HEK293T (cell line): ENCODE measurements at regions not wholly inside any gene's neighbourhood (a gene's known extent, or its start where the extent isn't known, plus 50 kb on each side); places are given as distances from the start of the nearest gene placed in this dataset.

Experiments
- BHLHE40 ChIP-seq: fragments of 450-650 bp; IDR thresholded peaks from 2 replicates; pipeline ENCODE4 v1.6.1; 2016; ENCODE audit warnings: mild to moderate bottlenecking, moderate library complexity, borderline replicate concordance
- CTBP1 ChIP-seq: fragments of 450-650 bp; IDR thresholded peaks from 2 replicates; pipeline ENCODE4 v1.6.1; 2016; ENCODE audit warnings: borderline replicate concordance
- ELF4 ChIP-seq: fragments of 450-650 bp; IDR thresholded peaks from 2 replicates; pipeline ENCODE4 v1.6.1; 2017; ENCODE audit warnings: antibody characterized with exemption
- FOXA1 ChIP-seq: fragments of 450-650 bp; IDR thresholded peaks from 2 replicates; pipeline ENCODE4 v1.6.1; 2016; ENCODE audit warnings: mild to moderate bottlenecking
- FOXK2 ChIP-seq: fragments of 450-650 bp; IDR thresholded peaks from 2 replicates; pipeline ENCODE4 v1.6.1; 2016; ENCODE audit warnings: mild to moderate bottlenecking
- FOXM1 ChIP-seq: fragments of 450-650 bp; IDR thresholded peaks from 2 replicates; pipeline ENCODE4 v1.6.1; 2017; ENCODE audit warnings: mild to moderate bottlenecking, borderline replicate concordance
- HDGF ChIP-seq: fragments of 450-650 bp; IDR thresholded peaks from 2 replicates; pipeline ENCODE4 v1.6.1; 2017; ENCODE audit warnings: antibody characterized with exemption, borderline replicate concordance
- NFRKB ChIP-seq: fragments of 450-650 bp; IDR thresholded peaks from 2 replicates; pipeline ENCODE4 v1.6.1; 2016; ENCODE audit warnings: mild to moderate bottlenecking, moderate library complexity
- PKNOX1 ChIP-seq: fragments of 450-650 bp; IDR thresholded peaks from 2 replicates; pipeline ENCODE4 v1.6.1; 2016
- SP1 ChIP-seq: fragments of 450-650 bp; IDR thresholded peaks from 2 replicates; pipeline ENCODE4 v1.6.1; 2017
- TARDBP ChIP-seq: fragments of 450-650 bp; IDR thresholded peaks from 2 replicates; pipeline ENCODE4 v1.6.1; 2016

DNA sequence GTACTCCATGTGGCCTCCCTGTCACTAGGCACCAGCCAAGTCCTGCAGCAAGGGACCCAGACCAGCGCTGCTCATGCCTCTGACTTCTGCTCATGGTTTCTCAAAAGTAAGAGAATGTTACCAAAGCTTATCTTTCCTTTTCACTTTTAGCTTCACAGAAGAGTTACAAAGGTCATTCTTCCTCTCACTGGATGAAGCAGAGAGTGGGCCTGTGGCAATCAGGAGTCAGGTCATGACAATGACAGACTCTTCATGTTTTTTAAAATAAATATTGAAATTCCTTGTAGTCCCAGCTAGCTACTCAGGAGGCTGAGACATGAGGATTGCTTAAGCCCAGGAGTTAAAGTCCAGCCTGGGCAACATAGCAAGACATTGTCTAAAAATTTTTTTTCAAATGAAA, 126.1 kb downstream of the OSR1 start:
- TF ChIP-seq SP1 (no peak), FOXA1 (no peak), FOXM1 (no peak), BHLHE40 (no peak), HDGF (no peak), PKNOX1 (no peak), TARDBP (no peak), CTBP1 (no peak), NFRKB (no peak), FOXK2 (no peak), ELF4 (no peak)
